HG03280 (cell line): ENCODE measurements at regions not wholly inside any gene's neighbourhood (a gene's known extent, or its start where the extent isn't known, plus 50 kb on each side); places are given as distances from the start of the nearest gene placed in this dataset.

ENCODE experiments used
- ATAC-seq: cut with Tn5 transposase; IDR thresholded peaks from one replicate; pipeline ENCODE4 v1.9.1; 2021; ENCODE audit warnings: mild to moderate bottlenecking, moderate library complexity; ENCODE audit not compliant: unreplicated experiment

DNA sequence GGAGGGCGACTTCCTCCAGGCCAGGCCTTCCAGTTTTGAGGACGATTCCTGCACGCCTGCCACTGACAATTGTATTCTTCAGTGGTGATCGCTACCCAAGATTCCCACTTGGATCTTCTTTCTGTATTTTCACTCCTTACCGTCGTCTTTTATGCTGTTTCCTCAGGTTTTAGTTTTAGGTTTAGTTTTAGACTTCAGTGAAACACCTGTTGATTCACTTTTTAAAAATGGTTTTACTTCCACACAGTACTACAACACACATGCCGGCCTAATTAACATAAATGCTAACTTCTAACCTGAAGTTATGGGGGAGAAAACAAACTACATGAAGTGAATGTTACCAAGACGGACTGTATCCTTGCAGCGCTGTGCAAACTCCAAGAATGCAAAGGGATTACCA, 530.6 kb upstream of the MGMT start:
- no peak for ATAC-seq

DNA sequence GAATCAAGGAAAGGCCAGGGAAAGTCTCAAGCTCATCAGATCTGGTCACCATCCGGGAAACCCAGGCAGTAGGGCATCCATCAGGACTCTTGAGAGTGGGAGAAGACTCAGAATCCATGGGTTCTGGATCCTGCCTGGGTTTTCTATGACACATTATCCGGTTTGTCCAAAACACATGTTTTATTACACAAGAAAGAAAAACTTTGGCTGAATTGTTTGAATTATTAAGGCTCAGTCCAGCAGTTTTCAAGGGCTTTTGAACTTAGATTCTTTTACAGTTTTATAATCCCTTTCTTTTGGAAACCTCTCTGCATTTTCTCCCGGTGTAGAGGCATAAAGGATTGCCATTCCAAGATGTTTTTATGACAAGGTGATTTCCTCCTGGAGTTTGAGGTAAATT, 528.5 kb upstream of the MGMT start:
- ATAC-seq, result no peak

DNA sequence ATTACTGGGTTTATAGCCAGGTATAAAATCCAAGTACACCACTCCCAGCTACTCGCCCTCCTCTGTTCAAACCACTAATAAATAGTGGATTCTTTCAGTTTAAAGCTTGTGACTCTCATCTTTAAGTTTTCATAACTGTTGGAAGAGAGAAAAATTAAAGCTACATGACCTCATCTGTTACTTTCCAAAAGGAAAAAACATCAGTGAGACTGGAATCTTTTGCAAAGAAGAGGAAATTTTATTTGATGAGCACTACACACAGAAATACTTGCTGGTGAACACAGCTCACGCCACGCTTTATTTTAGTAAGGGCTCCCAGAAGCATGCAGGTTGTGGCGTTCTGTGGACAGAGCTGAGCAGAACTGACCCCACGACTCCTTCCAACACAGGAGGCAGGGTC, 527.0 kb upstream of the MGMT start:
- no peak for ATAC-seq

DNA sequence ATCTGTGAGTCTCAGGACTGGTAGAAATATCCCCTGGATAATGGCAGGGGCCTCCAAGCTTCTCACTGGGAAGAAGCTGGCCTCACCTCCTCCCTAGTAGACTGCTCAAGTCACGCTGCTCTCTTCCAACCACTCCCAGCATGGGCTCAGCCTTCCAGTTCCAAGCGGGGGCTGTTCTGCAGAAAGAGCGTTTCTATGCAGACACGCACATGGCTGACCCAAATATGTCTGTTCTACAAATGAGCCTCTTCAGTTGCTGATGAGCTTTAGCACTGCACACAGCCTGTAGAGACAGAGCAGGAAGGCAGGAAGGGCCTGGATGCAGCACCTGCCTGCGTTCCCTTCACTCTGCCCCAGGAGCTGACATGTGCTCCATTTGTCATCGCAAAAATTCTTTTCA, 523.9 kb upstream of the MGMT start:
- no peak for ATAC-seq

- ATAC-seq, result no peak
These were observed 521.6 kb upstream of the MGMT start for GRCh38 chr10:128945398-128945797.

DNA sequence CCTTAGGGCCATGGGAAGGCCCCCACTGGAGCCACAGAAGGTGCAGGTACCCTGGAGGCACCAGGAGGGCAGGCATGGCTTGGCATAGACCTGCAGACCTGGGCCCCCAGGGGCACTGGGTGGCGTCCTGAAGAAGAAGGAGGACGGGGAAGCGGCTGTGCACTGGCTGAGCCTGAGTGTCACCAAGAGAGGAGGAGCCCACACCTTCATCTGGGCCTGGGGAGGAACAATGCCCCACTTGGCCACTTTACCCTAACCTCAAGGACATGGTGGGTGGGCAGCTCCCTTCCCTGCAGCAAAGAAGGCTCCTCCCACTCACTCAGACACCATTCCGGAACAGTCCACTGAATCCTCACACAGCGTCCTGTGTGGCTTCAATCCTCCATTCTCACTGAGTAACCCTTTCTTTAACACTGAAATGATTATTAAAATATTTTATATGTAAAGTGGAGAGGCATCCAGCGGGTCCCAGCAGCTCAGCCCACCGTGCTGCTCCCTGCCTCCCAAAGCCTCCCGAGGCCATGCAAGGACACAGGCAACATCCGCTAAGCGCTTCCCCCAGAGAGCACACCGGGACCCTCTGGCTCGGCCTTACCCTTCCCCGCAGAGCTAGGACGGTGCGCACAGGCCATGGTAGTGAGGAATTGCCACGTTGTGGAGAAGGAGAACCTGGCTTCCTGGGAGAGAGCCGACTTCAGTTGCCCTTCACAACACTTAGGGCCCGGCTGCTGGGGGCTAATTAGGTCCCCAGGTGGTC, 516.7 kb upstream of the MGMT start:
- ATAC-seq, result no peak

DNA sequence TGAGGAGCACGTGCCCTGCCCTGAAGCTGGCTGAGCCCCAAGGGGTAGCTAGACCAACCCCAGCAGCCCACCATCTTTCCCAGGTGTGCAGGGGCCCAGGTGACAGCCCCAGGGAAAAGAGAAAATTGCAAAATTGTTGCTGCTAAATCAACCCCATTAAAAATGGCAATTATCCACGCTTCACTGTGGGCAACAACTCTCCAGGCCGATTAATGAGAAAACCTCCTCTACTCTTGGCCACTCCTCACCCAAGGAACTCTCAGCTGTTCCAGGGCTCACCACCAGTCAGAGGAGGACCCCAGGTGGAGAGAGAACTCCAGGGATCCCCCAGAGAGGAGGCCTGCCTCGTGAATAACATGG, 516.1 kb upstream of the MGMT start:
- ATAC-seq, result no peak

GRCh38 chr10:128952856-128953255, 514.2 kb upstream of the MGMT start:
- no peak for ATAC-seq

DNA sequence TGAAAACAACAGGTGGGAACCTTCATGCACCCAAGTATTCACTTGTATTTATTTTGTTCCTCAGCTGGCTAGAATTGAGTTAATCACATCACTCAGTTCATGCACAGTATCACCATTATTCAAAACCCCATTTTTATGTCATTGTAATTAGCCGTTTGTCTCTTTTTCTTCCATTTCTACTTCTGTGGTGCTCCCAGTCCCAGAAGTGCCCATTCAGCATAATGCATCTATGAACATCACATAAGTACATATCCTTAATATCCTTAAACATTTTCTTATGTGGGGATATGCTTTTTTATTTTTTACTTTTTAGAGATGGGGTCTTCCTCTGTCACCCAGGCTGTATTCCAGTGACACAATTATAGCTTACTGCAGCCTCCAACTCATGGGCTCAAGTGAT, 510.9 kb upstream of the MGMT start:
- ATAC-seq, result no peak

DNA sequence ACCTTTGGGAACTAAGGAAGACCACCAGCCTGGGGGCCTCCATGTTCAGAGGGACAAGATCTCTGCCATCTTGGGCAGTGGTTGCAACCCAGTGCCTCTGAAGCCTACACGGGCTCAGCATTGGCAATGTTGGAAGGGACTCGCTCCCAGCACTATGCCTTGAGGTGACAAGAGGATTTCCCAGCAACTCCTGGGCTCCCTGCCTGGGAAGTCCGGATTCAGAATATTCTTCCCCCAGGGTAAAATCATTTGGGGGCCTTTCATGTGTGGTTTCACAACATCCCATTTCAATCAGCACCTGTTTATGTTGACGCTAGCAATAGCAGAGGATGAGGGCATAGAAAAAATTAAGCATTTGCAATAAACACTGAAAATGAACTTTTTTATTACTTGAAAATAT, 509.8 kb upstream of the MGMT start:
- no peak for ATAC-seq

GRCh38 chr10:128958834-128959690, 508.0 kb upstream of the MGMT start:
- no peak for ATAC-seq

GRCh38 chr10:128959746-128960145, 507.3 kb upstream of the MGMT start:
- ATAC-seq, result no peak

- ATAC-seq, result no peak
These were observed 506.5 kb upstream of the MGMT start for GRCh38 chr10:128960517-128960916.

GRCh38 chr10:128962182-128962581, 504.9 kb upstream of the MGMT start:
- ATAC-seq, result no peak

- ATAC-seq, result no peak
These were observed 503.6 kb upstream of the MGMT start for GRCh38 chr10:128963211-128964099.

DNA sequence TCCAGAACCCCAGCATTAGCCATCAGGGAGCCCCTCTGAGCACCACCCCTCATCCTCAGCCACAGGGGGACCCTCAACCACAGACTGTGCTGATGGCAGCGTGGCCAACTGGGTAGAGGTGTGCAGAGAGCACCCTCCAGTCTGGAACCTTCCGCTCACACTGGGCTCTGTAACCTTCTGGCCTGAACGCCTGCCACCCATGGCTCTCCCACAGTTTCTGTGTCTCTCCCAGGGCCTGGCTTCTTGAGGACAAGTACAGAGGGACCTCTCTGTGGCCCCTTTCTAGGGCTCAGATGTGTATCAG, 503.0 kb upstream of the MGMT start:
- ATAC-seq, result no peak

DNA sequence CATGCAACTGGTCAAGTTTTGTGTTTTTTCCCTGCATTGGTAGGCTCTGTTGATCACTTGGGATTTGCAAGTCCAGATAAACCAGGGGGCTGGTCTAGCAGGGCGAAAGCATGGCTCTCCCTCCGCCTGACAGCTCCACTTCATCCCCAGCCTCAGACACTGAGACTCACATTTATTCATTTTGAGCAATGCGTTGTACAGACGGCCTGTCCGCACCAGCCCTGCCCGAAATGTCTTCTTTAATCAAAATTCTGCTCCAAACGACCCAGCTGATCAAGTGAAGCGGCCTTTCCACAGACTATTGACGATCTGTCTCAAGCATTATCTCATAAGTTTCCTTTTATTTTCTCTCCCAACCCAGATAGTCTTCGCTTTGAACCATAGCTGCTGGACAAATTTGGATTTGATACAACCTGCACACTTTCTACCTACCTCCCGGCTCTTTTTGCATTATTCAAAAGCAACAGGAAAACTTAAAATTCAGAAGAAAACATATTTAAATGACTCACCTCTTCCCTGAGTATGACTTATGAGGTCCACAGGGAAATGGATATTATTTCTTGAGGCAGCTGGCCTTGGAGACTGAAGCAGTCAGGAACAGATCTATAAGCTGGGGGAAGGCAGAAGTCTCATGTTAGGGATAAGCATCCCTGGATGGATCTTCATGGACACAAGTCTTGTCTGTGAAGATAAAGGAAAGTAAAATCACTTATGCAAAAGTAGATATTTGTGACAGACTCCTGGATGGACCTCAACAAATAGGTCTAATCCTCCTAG, 498.9 kb upstream of the MGMT start:
- no peak for ATAC-seq

DNA sequence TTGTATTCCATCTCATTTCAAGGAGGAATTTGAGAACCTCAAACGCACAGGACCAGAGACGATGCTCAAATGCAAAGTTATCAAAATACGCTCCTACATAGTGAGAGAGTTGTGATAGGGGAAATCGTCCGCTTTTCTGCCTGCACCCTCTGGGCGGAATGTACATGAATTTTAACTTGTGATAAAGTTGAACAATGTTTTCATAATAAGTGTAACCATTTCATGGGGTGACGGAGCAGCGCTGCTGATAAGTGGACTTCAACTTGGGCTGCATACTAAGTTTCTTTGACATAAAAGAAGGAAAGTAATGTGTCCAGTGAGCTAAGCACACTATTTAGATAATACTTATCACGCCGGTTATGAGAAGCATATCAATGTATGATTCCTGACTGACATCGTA, 497.5 kb upstream of the MGMT start:
- no peak for ATAC-seq

DNA sequence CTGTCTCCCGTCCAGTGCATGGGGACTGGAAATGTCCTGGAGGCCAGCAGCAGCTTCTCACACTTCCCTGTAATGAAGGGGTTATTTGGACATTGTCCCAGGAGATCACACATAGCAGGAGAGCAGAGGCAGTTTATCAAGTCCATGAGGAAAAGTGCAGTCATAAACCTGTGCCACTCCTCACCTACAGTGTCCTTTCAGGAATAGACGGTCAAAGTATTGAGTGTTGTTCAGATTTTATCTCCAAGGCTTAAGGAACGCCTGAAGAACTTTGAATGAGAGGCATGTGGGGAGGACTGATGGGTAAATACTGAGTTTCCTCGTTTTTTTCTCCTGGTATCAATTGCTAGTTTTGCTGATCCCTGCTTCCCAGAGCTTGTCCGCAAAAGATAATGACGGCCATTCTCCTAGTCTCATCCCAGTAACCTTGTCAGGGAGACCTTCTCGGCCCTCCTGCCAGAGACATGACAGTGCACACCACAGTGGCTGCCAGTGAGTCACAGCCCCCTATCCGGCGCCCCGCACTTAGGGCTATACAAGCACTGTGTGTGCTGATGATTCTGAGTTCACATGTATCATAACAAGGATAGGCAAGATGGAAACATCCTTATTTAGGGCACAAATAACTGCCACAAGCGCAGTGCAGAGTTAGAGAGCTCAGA, 495.5 kb upstream of the MGMT start:
- ATAC-seq, result no peak

- no peak for ATAC-seq
These were observed 495.0 kb upstream of the MGMT start for GRCh38 chr10:128972036-128972405.
